Endothelial cell of umbilical vein (primary cell): ENCODE measurements at regions not wholly inside any gene's neighbourhood (a gene's known extent, or its start where the extent isn't known, plus 50 kb on each side); places are given as distances from the start of the nearest gene placed in this dataset.

Experiments
- BruUV-seq: library from RNA; stranded (reverse); fragments of 400-500 nt; replicated peaks from 2 replicates; lab custom pipeline; 2021; lab: Mats Ljungman, UMichigan
- CTCF ChIA-PET: fragments of 300-600, 350-600 bp; sonication (Branson Sonifier 250); formaldehyde crosslinking; loops from one replicate; lab custom pipeline; 2021; ENCODE audit warnings: antibody characterized with exemption, inconsistent platforms; lab: Charles Lee
- POLR2A ChIA-PET: fragments of 300-600, 350-600 bp; sonication (Branson Sonifier 250); formaldehyde crosslinking; loops from one replicate; lab custom pipeline; 2021; ENCODE audit warnings: antibody characterized with exemption, inconsistent platforms; lab: Charles Lee
- DNase-seq: peaks from one replicate; pipeline ENCODE4 v3.0.0-alpha.2; 2011; ENCODE audit warnings: low read depth, low spot score
- FAIRE-seq: peaks from 2 replicates; lab custom pipeline; 2011; peaks lifted over from hg19 to GRCh38; lab: Jason Lieb, UNC
- H2AFZ ChIP-seq: 2 replicates; pipeline ENCODE4 v1.6.0; 2012; ENCODE audit warnings: low read depth, low read length, control low read depth, inconsistent platforms
- H3K27ac ChIP-seq: 2 replicates; pipeline ENCODE4 v1.5.1; 2011; ENCODE audit warnings: low read depth, mild to moderate bottlenecking, control low read depth, low read length, moderate library complexity; ENCODE audit not compliant: insufficient read depth
- H3K27me3 ChIP-seq, 2 experiments: 2 replicates each; pipeline versions ENCODE4 v1.6.0 to v1.6.1; 2011; ENCODE audit warnings: low read length in 2 of 2, mixed read lengths in 1 of 2; ENCODE audit not compliant: control insufficient read depth in 2 of 2, insufficient read depth in 2 of 2
- H3K36me3 ChIP-seq, 2 experiments: 2 replicates in 1 of 2; 3 replicates in 1 of 2; pipeline ENCODE4 v1.5.1; 2011; ENCODE audit warnings: low read length in 2 of 2, mild to moderate bottlenecking in 1 of 2, moderate library complexity in 1 of 2; ENCODE audit not compliant: control insufficient read depth in 2 of 2, insufficient read depth in 2 of 2; ENCODE audit errors: extremely low read depth in 1 of 2
- H3K4me1 ChIP-seq: 3 replicates; pipeline ENCODE4 v1.5.1; 2011; ENCODE audit warnings: mild to moderate bottlenecking, low read length; ENCODE audit not compliant: control insufficient read depth, insufficient read depth; ENCODE audit errors: extremely low read depth
- H3K4me2 ChIP-seq: 2 replicates; pipeline ENCODE4 v1.6.1; 2011; ENCODE audit warnings: low read length, control low read depth, mixed read lengths; ENCODE audit not compliant: insufficient read depth
- H3K4me3 ChIP-seq, 3 experiments: fragments of 200-600 bp in 1 of 3; sonication (generic), shearing (Covaris generic) in 1 of 3; replicated peaks in 1 of 3; 2 replicates each; pipeline ENCODE4 v1.5.1; 2011 to 2016; ENCODE audit warnings: control low read depth in 3 of 3, low read length in 3 of 3, mild to moderate bottlenecking in 2 of 3, inconsistent platforms in 1 of 3, low read depth in 1 of 3, moderate library complexity in 1 of 3; ENCODE audit not compliant: insufficient read depth in 1 of 3
- H3K79me2 ChIP-seq: 2 replicates; pipeline ENCODE4 v1.6.0; 2012; ENCODE audit warnings: low read length, inconsistent platforms; ENCODE audit not compliant: control insufficient read depth, insufficient read depth
- H3K9ac ChIP-seq: replicated peaks from 2 replicates; pipeline ENCODE3; 2011; ENCODE audit warnings: low read length, control low read depth; ENCODE audit not compliant: insufficient read depth; ENCODE audit errors: extremely low read depth
- H3K9me1 ChIP-seq: replicated peaks from 3 replicates; pipeline ENCODE4 v1.6.0; 2011; ENCODE audit warnings: mild to moderate bottlenecking, low read length; ENCODE audit not compliant: control insufficient read depth, insufficient read depth; ENCODE audit errors: extremely low read depth
- H3K9me3 ChIP-seq: replicated peaks from 2 replicates; pipeline ENCODE4 v1.5.1; 2012; ENCODE audit warnings: low read length, inconsistent platforms; ENCODE audit not compliant: control insufficient read depth, insufficient read depth
- H4K20me1 ChIP-seq: replicated peaks from 2 replicates; pipeline ENCODE3; 2011; ENCODE audit warnings: mild to moderate bottlenecking, low read length; ENCODE audit not compliant: control insufficient read depth, insufficient read depth; ENCODE audit errors: extremely low read depth
- EZH2 ChIP-seq: IDR thresholded peaks from 2 replicates; pipeline ENCODE4 v1.6.1; 2012; ENCODE audit warnings: borderline replicate concordance, low read depth, mild to moderate bottlenecking, moderate library complexity, low read length, inconsistent platforms; ENCODE audit not compliant: severe bottlenecking
- FOS ChIP-seq: IDR thresholded peaks from 2 replicates; pipeline ENCODE4 v1.6.1; 2011; ENCODE audit warnings: mild to moderate bottlenecking, low read length, moderate library complexity, borderline replicate concordance; ENCODE audit not compliant: insufficient read depth
- GATA2 ChIP-seq: IDR thresholded peaks from 2 replicates; pipeline ENCODE4 v1.7.0; 2011; ENCODE audit warnings: low read depth, mild to moderate bottlenecking, moderate library complexity, mixed read lengths, low read length; ENCODE audit not compliant: insufficient read length, insufficient read depth
- JUN ChIP-seq: IDR thresholded peaks from 2 replicates; pipeline ENCODE4 v1.6.1; 2011; ENCODE audit warnings: borderline replicate concordance, low read depth; ENCODE audit not compliant: insufficient read length, insufficient read depth
- MAX ChIP-seq: IDR thresholded peaks from 2 replicates; pipeline ENCODE4 v1.6.1; 2011; ENCODE audit not compliant: insufficient read depth, insufficient read length
- MYC ChIP-seq: IDR thresholded peaks from one replicate; pipeline ENCODE4 v1.6.1; 2011; ENCODE audit warnings: mild to moderate bottlenecking, low read depth, low read length
- POLR2A ChIP-seq: IDR thresholded peaks from 2 replicates; pipeline ENCODE4 v1.6.1; 2012; ENCODE audit warnings: low read depth, mild to moderate bottlenecking, control low read depth, low read length
- POLR2AphosphoS5 ChIP-seq: IDR thresholded peaks from 2 replicates; pipeline ENCODE4 v1.6.1; 2012; ENCODE audit warnings: low read depth, mild to moderate bottlenecking, control low read depth, low read length, moderate library complexity; ENCODE audit not compliant: insufficient read depth
- dilution Hi-C: fragments of 300-500 bp; cut with MboI; formaldehyde crosslinking; loops from one replicate; pipeline ENCODE4 v1.15.0; 2019; ENCODE audit warnings: low sequenced_read_pairs; ENCODE audit not compliant: extremely low pct_ligation_motif_present
- intact Hi-C: fragments of 100-400 bp; cut with micrococcal nuclease; formaldehyde crosslinking; loops from one replicate; pipeline ENCODE4 v1.10.0; 2022
- TF ChIP-seq, protein P1 (sequence below), 2 donors: IDR thresholded peaks; 1 replicate in 1 of 2; 2 replicates in 1 of 2; pipeline ENCODE4 v1.5.1; 2011; ENCODE audit warnings: low read length in 2 of 2, mild to moderate bottlenecking in 2 of 2, moderate library complexity in 2 of 2, control low read depth in 1 of 2, inconsistent platforms in 1 of 2, low read depth in 1 of 2; ENCODE audit not compliant: insufficient read depth in 1 of 2; ENCODE audit errors: extremely low read depth in 1 of 2

DNA sequence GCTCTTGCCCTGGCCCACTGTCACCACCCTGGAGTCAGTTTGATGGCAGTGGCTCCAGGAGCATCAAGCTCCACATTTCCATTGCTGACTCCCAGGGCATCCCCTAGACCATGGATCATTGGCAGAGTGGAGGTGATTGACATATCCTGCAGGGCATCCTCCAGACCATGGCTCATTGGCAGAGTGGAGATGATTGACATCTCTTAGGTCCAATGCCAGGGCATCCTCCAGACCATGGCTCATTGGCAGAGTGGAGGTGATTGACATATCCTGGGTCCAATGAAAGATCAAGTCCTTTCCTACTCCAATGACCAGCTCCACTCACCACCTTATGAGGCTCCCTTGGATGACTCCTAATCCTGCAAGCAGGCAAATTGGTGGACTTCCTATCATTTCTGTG, 174.3 kb upstream of the NLRP1 start:
- no peaks in the 10 kb centered on the region for H3K27me3 ChIP-seq
- no peak overlapping the region for H3K27ac ChIP-seq
- H3K9me1 ChIP-seq: no peaks in the 10 kb centered on the region
- no peak overlapping the region for H2AFZ ChIP-seq
- no peak overlapping the region for H3K4me3 ChIP-seq
- no peaks in the 10 kb centered on the region for H3K9me3 ChIP-seq
- dilution Hi-C loops (no loop called here), intact Hi-C loops (loop anchor here (2.0 kb wide), 2 partner anchors 26 to 68 kb away; no protein-coding TSS in a partner anchor)
- no peak for TF ChIP-seq POLR2A
- TF ChIP-seq GATA2: no peak
- TF ChIP-seq FOS: no peak
- TF ChIP-seq JUN: no peak
- TF ChIP-seq MYC: no peak
- TF ChIP-seq, protein P1, sequence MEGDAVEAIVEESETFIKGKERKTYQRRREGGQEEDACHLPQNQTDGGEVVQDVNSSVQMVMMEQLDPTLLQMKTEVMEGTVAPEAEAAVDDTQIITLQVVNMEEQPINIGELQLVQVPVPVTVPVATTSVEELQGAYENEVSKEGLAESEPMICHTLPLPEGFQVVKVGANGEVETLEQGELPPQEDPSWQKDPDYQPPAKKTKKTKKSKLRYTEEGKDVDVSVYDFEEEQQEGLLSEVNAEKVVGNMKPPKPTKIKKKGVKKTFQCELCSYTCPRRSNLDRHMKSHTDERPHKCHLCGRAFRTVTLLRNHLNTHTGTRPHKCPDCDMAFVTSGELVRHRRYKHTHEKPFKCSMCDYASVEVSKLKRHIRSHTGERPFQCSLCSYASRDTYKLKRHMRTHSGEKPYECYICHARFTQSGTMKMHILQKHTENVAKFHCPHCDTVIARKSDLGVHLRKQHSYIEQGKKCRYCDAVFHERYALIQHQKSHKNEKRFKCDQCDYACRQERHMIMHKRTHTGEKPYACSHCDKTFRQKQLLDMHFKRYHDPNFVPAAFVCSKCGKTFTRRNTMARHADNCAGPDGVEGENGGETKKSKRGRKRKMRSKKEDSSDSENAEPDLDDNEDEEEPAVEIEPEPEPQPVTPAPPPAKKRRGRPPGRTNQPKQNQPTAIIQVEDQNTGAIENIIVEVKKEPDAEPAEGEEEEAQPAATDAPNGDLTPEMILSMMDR (IDR thresholded peaks at IDR 0.05; ENCODE audit: extremely low read depth in 1 of 2, insufficient read depth in 1 of 2, low read depth in 1 of 2, low read length in 2 of 2): no peak
- no peak for TF ChIP-seq POLR2AphosphoS5
- TF ChIP-seq EZH2: no peak
- TF ChIP-seq MAX: no peak
- peaks cover 15% of the 10 kb centered on the region for H3K4me1 ChIP-seq
- BruUV-seq: no TSS peak
- no peaks in the 10 kb centered on the region for H3K79me2 ChIP-seq
- FAIRE-seq (peak; percentile 85), DNase-seq (peak; percentile 82)
- H3K4me2 ChIP-seq: no peak overlapping the region
- no peak overlapping the region for H3K9ac ChIP-seq
- no peaks in the 10 kb centered on the region for H3K36me3 ChIP-seq
- POLR2A ChIA-PET: interaction anchor here (2.1 kb wide), 1 partner anchor 17 kb away, joined by 6 read pairs; no protein-coding TSS in a partner anchor
- H4K20me1 ChIP-seq: no peaks in the 10 kb centered on the region
- CTCF ChIA-PET: interaction anchor here (1.8 to 2.9 kb wide), 2 partner anchors 17 to 51 kb away, joined by 6 to 12 read pairs; no protein-coding TSS in a partner anchor
